ENCODE measurements at regions not wholly inside any gene's neighbourhood (a gene's known extent, or its start where the extent isn't known, plus 50 kb on each side); places are given as distances from the start of the nearest gene placed in this dataset.
"Not testable (repeated sequence)": the region's sequence is repeated elsewhere in the genome, so short reads cannot be mapped to it uniquely, and the experiment has no call there.

DNA sequence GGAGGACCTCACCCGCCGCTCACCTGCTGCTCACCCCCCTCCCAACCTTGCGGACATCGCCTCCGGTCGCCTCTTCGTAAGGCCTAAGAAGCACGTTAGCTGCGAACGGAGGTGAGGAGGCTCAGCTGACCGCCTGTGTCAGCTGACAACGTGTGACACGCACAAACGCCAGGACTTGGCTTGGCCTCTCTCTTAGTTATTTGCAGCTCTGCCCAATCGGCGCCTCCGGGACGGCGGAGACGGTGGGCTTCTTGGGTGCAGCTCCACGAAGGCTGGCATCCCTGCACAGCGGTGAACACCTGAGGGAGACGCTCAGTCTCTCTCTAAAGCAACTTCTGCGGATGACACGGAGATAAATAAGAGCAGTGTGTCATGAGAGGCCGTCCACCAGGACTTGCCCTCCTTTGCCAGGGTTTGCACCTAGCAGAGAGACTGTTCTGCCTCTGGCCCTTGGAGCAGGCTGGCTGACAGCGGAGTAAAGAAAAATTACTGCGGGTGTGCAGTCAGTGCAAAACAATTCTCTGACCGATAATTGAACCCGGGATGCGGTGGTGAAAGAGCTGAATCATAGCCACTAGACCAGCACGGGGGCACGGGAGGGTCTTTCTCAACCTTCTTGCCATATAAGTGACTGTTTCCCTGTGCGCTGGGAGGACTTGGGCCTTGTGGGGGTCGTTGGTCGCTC is 318.9 kb downstream of the FAM72C start:
- peaks cover 45% of the 10 kb centered on the region for H3K27me3 ChIP-seq (ENCODE audit: control insufficient read depth, insufficient read depth, low read length)
- no peaks in the 10 kb centered on the region for H3K9me3 ChIP-seq (ENCODE audit: control insufficient read depth, insufficient read depth, low read length)
- no peak for DNase-seq (ENCODE audit: low read depth in 4 of 6, low spot score in 6 of 6)
- no peak overlapping the region for H3K27ac ChIP-seq (ENCODE audit: low read depth, low read length)
- no peak overlapping the region for H3K4me3 ChIP-seq (ENCODE audit: low read depth, low read length)
- WGBS (ENCODE audit: insufficient coverage) = 38% methylated on average over 36 of the region's 36 CpGs
- H3K36me3 ChIP-seq (ENCODE audit: control insufficient read depth, insufficient read depth, low read length) = no peaks in the 10 kb centered on the region
- no peaks in the 10 kb centered on the region for H3K4me1 ChIP-seq (ENCODE audit: control insufficient read depth, insufficient read depth, low read length)

DNA sequence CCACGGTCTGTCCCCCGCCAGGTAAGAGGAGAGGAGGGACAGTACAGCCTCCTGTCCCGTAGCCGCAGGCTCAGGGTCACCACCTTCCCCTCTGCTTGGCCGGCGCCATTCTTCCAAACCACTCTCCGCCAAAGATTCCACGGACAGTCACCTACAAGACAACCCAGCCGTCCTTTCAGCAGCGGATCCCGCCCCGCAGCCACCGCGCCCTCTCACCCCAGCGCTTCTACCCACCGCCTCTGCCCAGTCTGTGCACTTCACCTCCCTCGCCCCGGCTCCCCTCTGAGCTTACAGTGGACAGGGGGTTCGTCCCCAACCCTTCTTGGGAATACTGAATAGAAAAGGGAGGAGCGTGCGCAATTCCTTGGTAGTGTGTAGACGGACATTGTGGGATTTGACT is 319.6 kb downstream of the FAM72C start:
- WGBS (ENCODE audit: insufficient coverage) = 21% methylated on average over 18 of the region's 22 CpGs
- Histone ChIP-seq H3K4me1 (ENCODE audit: control insufficient read depth, insufficient read depth, low read length) (no peaks in the 10 kb centered on the region), H3K27me3 (ENCODE audit: control insufficient read depth, insufficient read depth, low read length) (peaks cover 45% of the 10 kb centered on the region), H3K27ac (ENCODE audit: low read depth, low read length) (no peak overlapping the region), H3K36me3 (ENCODE audit: control insufficient read depth, insufficient read depth, low read length) (no peaks in the 10 kb centered on the region), H3K4me3 (ENCODE audit: low read depth, low read length) (no peak overlapping the region), H3K9me3 (ENCODE audit: control insufficient read depth, insufficient read depth, low read length) (no peaks in the 10 kb centered on the region)
- DNase-seq (ENCODE audit: low read depth in 4 of 6, low spot score in 6 of 6) = no peak

DNA sequence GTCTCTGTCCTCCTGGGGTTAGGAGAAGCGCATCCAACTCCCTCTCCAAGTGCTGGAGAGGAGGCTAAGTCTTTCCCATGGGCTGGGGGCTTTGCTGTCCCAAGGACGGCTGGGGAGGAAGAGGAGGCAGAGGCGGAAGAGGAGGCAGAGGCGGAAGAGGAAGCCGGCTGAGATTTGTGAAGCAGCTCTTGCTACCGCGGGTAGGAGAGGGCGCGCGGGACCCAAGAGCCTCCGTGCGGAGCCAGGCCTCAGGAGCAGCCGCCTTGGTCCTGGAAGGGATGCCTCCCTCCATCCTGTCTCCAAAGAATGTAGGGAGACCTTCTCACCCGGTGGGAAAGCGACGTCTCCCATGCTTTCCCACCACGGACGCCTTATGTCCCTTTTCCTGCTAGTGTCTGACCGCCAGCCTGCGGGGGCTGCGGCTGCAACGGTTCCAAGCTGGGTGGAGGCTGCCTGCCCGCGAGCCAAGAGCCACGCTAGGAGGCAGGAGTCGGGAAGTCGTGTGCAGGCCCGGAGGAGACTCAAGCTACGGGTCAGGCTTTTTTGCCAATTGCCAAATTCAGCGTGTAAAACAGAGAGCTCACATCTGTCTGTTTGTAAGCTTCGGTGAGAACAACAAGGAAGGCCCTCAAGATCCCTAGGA is 320.3 kb downstream of the FAM72C start:
- Histone ChIP-seq H3K27ac (ENCODE audit: low read depth, low read length) (no peak overlapping the region), H3K27me3 (ENCODE audit: control insufficient read depth, insufficient read depth, low read length) (peaks cover 45% of the 10 kb centered on the region), H3K4me3 (ENCODE audit: low read depth, low read length) (no peak overlapping the region), H3K4me1 (ENCODE audit: control insufficient read depth, insufficient read depth, low read length) (no peaks in the 10 kb centered on the region), H3K9me3 (ENCODE audit: control insufficient read depth, insufficient read depth, low read length) (no peaks in the 10 kb centered on the region), H3K36me3 (ENCODE audit: control insufficient read depth, insufficient read depth, low read length) (no peaks in the 10 kb centered on the region)
- 11% methylated on average over 30 of the region's 31 CpGs for WGBS (ENCODE audit: insufficient coverage)
- DNase-seq (ENCODE audit: low read depth in 4 of 6, low spot score in 6 of 6) = no peak

DNA sequence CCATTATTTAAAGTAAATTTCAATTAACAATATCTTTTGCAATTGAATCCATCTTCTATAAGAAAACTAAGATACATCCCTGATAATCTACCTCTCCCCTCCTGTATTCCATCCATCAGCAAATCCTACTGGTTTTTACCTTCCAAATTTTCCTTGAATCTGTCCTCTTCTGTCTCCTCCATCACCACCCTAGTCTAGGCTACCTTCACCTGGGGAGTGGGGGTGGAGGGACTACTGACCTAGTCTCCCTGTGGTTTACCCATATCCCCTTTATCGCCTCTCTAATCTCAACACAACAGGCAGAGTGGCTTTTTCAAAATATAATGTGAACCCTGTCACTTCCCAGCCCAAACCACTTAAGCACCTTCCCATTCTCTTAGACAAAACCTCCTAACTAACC is 327.8 kb downstream of the FAM72C start:
- peaks cover 18% of the 10 kb centered on the region for H3K27me3 ChIP-seq (ENCODE audit: control insufficient read depth, insufficient read depth, low read length)
- H3K4me3 ChIP-seq (ENCODE audit: low read depth, low read length); H3K4me1 ChIP-seq (ENCODE audit: control insufficient read depth, insufficient read depth, low read length); H3K27ac ChIP-seq (ENCODE audit: low read depth, low read length); DNase-seq (ENCODE audit: low read depth in 4 of 6, low spot score in 6 of 6); H3K9me3 ChIP-seq (ENCODE audit: control insufficient read depth, insufficient read depth, low read length); H3K36me3 ChIP-seq (ENCODE audit: control insufficient read depth, insufficient read depth, low read length): not testable (repeated sequence)
- 14% methylated on average over 1 of the region's 1 CpG for WGBS (ENCODE audit: insufficient coverage)

DNA sequence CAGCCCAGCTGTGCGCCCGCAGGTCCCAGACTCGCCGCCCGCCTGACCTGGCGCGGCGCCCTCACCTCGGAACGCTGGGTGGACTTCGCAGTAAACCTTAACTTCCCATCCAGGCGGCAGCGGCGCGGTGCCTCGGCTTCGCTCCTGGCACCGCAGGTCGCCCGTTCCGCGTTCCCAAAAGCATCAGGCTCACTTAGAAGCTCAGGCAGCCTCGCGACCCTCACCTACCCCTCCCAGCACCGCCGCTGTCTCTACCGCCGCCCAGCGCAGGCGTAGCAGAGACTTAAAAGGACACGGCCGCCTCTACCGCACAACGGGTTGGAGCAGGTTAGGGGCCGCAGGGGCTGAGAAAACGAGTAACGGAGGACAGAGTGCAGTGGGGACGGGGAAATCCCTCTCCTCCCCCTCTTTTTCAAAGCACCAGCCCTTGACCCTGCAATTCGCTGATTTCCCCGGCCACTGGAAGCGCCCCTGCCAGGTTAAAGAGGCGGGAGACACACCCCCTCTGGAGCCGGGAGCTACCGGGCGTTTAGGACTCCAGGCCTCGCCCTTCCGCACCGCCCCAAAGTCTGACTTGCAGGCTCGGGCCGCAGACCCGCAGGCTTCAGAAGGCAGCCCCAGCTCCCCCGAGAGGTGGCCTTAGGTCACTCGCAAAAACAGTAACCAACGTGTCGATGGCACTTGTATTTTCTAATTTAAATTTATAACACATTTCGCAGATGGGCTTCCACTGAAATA is 328.5 kb downstream of the FAM72C start:
- no peak overlapping the region for H3K4me3 ChIP-seq (ENCODE audit: low read depth, low read length)

DNA sequence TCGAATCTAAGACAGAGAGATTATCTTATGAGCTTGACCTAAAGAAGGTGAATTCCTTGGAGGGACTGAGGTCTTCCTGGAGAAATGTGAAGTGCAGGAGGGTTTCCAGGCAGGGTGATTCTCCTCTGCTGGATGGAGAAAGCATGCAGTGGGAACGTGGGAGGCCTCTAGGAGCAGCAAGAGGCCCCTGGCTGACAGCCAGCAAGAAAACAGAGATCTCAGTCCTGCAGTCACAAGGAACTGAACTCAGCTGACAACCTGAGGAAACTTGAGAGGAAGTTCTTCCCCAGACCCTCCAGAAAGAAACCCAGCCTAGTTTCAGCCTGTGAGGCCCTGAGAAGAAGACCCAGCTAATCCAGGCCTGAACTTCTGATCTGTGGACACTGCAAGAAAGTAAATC is 345.9 kb downstream of the FAM72C start:
- H3K36me3 ChIP-seq (ENCODE audit: control insufficient read depth, insufficient read depth, low read length) = no peaks in the 10 kb centered on the region
- 48% methylated on average over 2 of the region's 2 CpGs for WGBS (ENCODE audit: insufficient coverage)
- no peak for DNase-seq (ENCODE audit: low read depth in 4 of 6, low spot score in 6 of 6)
- no peak overlapping the region for H3K4me3 ChIP-seq (ENCODE audit: low read depth, low read length)
- no peaks in the 10 kb centered on the region for H3K9me3 ChIP-seq (ENCODE audit: control insufficient read depth, insufficient read depth, low read length)
- no peaks in the 10 kb centered on the region for H3K4me1 ChIP-seq (ENCODE audit: control insufficient read depth, insufficient read depth, low read length)
- no peak overlapping the region for H3K27ac ChIP-seq (ENCODE audit: low read depth, low read length)
- no peaks in the 10 kb centered on the region for H3K27me3 ChIP-seq (ENCODE audit: control insufficient read depth, insufficient read depth, low read length)

More for the DNA sequence above, 328.5 kb downstream of the FAM72C start:
- H3K36me3 ChIP-seq (ENCODE audit: control insufficient read depth, insufficient read depth, low read length) = no peaks in the 10 kb centered on the region
- H3K27me3 ChIP-seq (ENCODE audit: control insufficient read depth, insufficient read depth, low read length) = peaks cover 18% of the 10 kb centered on the region
- H3K9me3 ChIP-seq (ENCODE audit: control insufficient read depth, insufficient read depth, low read length) = no peaks in the 10 kb centered on the region
- no peak overlapping the region for H3K27ac ChIP-seq (ENCODE audit: low read depth, low read length)
- no peaks in the 10 kb centered on the region for H3K4me1 ChIP-seq (ENCODE audit: control insufficient read depth, insufficient read depth, low read length)
- no peak for DNase-seq (ENCODE audit: low read depth in 4 of 6, low spot score in 6 of 6)
- 1% methylated on average over 51 of the region's 56 CpGs for WGBS (ENCODE audit: insufficient coverage)

DNA sequence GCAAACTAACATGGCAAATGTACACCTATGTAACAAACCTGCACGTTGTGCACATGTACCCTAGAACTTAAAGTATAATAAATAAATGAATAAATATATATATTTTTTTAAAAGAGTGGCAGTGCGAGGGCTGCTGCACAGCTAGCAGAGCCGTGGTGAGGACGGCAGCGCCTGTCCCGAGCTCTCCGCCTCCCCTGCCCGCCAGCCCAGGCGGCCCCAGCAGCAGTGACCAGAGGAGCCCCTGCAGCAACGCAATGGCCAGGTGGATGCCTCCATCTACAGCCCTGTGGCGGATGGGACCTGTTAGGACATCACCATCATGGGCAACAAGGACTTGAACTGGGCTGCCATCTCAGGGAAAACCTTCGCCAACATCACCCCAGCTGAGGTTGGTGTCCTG is 351.9 kb downstream of the FAM72C start:
- no peaks in the 10 kb centered on the region for H3K27me3 ChIP-seq (ENCODE audit: control insufficient read depth, insufficient read depth, low read length)
- no peaks in the 10 kb centered on the region for H3K4me1 ChIP-seq (ENCODE audit: control insufficient read depth, insufficient read depth, low read length)
- no peak overlapping the region for H3K4me3 ChIP-seq (ENCODE audit: low read depth, low read length)
- DNase-seq (ENCODE audit: low read depth in 4 of 6, low spot score in 6 of 6) = no peak
- H3K9me3 ChIP-seq (ENCODE audit: control insufficient read depth, insufficient read depth, low read length) = no peaks in the 10 kb centered on the region
- H3K27ac ChIP-seq (ENCODE audit: low read depth, low read length) = no peak overlapping the region
- H3K36me3 ChIP-seq (ENCODE audit: control insufficient read depth, insufficient read depth, low read length) = no peaks in the 10 kb centered on the region
- WGBS (ENCODE audit: insufficient coverage) = 79% methylated on average over 11 of the region's 12 CpGs

DNA sequence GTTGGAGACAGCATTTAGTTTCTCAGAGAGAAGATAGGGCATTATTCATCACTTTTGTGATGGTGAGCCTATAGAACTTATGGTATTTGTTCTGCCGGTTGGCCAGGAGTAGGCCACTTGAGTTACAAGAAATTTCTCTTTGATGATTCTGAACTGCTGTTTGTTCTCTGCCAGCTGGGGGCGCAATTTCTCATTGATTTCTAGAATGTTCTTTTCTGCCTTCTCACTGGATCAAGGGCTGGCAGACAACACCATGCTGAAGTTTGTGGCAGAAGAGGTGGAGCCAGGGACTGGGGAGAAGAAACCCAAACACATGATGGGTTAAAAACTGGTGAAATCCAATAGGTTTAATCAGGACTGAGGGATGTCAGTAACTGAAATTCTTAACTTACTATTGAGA is 360.6 kb downstream of the FAM72C start:
- no peak for DNase-seq (ENCODE audit: low read depth in 4 of 6, low spot score in 6 of 6)
- Histone ChIP-seq H3K36me3 (ENCODE audit: control insufficient read depth, insufficient read depth, low read length) (no peaks in the 10 kb centered on the region), H3K27ac (ENCODE audit: low read depth, low read length) (no peak overlapping the region), H3K9me3 (ENCODE audit: control insufficient read depth, insufficient read depth, low read length) (no peaks in the 10 kb centered on the region), H3K4me1 (ENCODE audit: control insufficient read depth, insufficient read depth, low read length) (no peaks in the 10 kb centered on the region), H3K4me3 (ENCODE audit: low read depth, low read length) (no peak overlapping the region), H3K27me3 (ENCODE audit: control insufficient read depth, insufficient read depth, low read length) (no peaks in the 10 kb centered on the region)
- 0% methylated on average over 1 of the region's 2 CpGs for WGBS (ENCODE audit: insufficient coverage)

DNA sequence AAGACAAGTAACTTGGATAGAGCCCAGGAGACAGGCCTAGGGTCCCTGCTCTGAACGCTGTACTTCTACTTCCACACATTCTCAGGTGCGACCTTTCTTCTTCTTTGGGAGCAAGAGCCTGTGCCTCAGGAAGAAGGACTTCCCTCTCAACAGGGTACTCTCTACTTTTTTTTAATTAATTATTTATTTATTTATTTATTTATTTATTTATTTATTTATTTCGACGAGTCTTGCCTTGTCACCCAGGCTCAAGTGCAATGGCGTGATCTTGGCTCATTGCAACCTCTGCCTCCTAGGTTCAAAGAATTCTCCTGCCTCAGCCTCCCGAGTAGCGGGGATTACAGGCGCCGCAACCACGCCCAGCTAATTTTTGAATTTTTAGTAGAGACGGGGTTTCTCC is 361.6 kb downstream of the FAM72C start:
- H3K36me3 ChIP-seq (ENCODE audit: control insufficient read depth, insufficient read depth, low read length) = no peaks in the 10 kb centered on the region
- no peak overlapping the region for H3K27ac ChIP-seq (ENCODE audit: low read depth, low read length)
- DNase-seq (ENCODE audit: low read depth in 4 of 6, low spot score in 6 of 6) = no peak
- no peaks in the 10 kb centered on the region for H3K4me1 ChIP-seq (ENCODE audit: control insufficient read depth, insufficient read depth, low read length)
- 93% methylated on average over 7 of the region's 11 CpGs for whole genome bisulfite sequencing (ENCODE audit: insufficient coverage)
- H3K4me3 ChIP-seq (ENCODE audit: low read depth, low read length) = no peak overlapping the region
- no peaks in the 10 kb centered on the region for H3K9me3 ChIP-seq (ENCODE audit: control insufficient read depth, insufficient read depth, low read length)
- no peaks in the 10 kb centered on the region for H3K27me3 ChIP-seq (ENCODE audit: control insufficient read depth, insufficient read depth, low read length)

DNA sequence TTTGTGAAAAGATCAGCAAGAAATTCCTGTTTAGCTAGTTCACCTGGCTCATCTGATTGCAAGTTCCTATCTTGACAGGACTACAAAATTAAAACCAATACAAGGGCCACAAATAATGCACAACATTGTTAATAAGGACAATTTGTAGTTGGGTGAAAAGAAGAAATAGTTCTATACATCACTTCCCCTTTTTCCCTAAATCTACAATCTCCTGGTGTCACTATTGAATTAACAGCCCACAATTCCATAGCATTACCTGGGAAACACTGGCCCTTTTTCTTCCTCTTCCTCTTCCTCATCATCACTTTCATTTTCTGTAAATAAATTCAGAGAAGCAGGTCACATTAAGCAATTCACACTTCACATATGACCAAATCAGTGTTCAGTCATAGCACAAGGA is 366.9 kb downstream of the FAM72C start:
- DNase-seq (ENCODE audit: low read depth in 4 of 6, low spot score in 6 of 6) = no peak
- Histone ChIP-seq H3K27me3 (ENCODE audit: control insufficient read depth, insufficient read depth, low read length) (no peaks in the 10 kb centered on the region), H3K9me3 (ENCODE audit: control insufficient read depth, insufficient read depth, low read length) (no peaks in the 10 kb centered on the region), H3K4me1 (ENCODE audit: control insufficient read depth, insufficient read depth, low read length) (no peaks in the 10 kb centered on the region), H3K36me3 (ENCODE audit: control insufficient read depth, insufficient read depth, low read length) (no peaks in the 10 kb centered on the region), H3K27ac (ENCODE audit: low read depth, low read length) (no peak overlapping the region), H3K4me3 (ENCODE audit: low read depth, low read length) (no peak overlapping the region)
